HepG2 (cell line): ENCODE measurements at regions not wholly inside any gene's neighbourhood (a gene's known extent, or its start where the extent isn't known, plus 50 kb on each side); places are given as distances from the start of the nearest gene placed in this dataset.
A peak's percentile ranks its signal among the peaks of the same experiment; 100 is the strongest.

Experiments used
- ATAC-seq: fragments of 200-7000 bp; cut with Tn5 transposase; 3 replicates; pipeline ENCODE4 v1.9.1; 2020; ENCODE audit warnings: mild to moderate bottlenecking, moderate library complexity
- BruUV-seq: library from RNA; stranded (reverse); fragments of 400-500 nt; replicated peaks from 2 replicates; lab custom pipeline; 2021; lab: Mats Ljungman, UMichigan
- CTCF ChIA-PET: fragments of 300-600 bp; formaldehyde crosslinking; extraction: SDS; loops from one replicate; lab custom pipeline; 2021; ENCODE audit warnings: low total read pairs, inconsistent platforms, low intra/inter-chr PET ratio; lab: Yijun Ruan, JAX
- POLR2A ChIA-PET: fragments of 350-600 bp; sonication (Branson Sonifier 250); formaldehyde crosslinking; loops from one replicate; lab custom pipeline; 2020; ENCODE audit warnings: antibody characterized with exemption, inconsistent platforms; lab: Yijun Ruan, JAX
- DNase-seq: peaks from one replicate; pipeline ENCODE4 v3.0.0-alpha.2; 2015; ENCODE audit warnings: low spot score
- FAIRE-seq: peaks from 3 replicates; lab custom pipeline; 2011; peaks lifted over from hg19 to GRCh38; lab: Jason Lieb, UNC
- H2AFZ ChIP-seq: one replicate; pipeline ENCODE4 v1.6.1; 2011; ENCODE audit warnings: low read length, inconsistent platforms
- H3K27ac ChIP-seq: fragments of 300-600 bp; 3 replicates; pipeline ENCODE4 v1.8.0; 2011; ENCODE audit warnings: mixed run types, mild to moderate bottlenecking, mixed read lengths, low read length, inconsistent platforms; ENCODE audit not compliant: insufficient read depth; ENCODE audit errors: extremely low read length
- H3K27me3 ChIP-seq, 2 experiments: fragments of 200-600 bp in 1 of 2; 2 replicates in 1 of 2; 3 replicates in 1 of 2; pipeline versions ENCODE4 v1.6.0 to v1.8.0; 2011; ENCODE audit warnings: low read length in 2 of 2, mild to moderate bottlenecking in 2 of 2, moderate library complexity in 2 of 2, inconsistent platforms in 1 of 2; ENCODE audit not compliant: insufficient read depth in 2 of 2, control insufficient read depth in 1 of 2
- H3K36me3 ChIP-seq, 2 experiments: fragments of 200-600 bp in 1 of 2; replicated peaks in 1 of 2; 2 replicates in 1 of 2; 3 replicates in 1 of 2; pipeline versions ENCODE4 v1.5.1 to v1.8.0; 2011; ENCODE audit warnings: low read length in 2 of 2, inconsistent platforms in 1 of 2; ENCODE audit not compliant: insufficient read depth in 2 of 2, control insufficient read depth in 1 of 2
- H3K4me1 ChIP-seq: 2 replicates; pipeline ENCODE4 v1.5.1; 2012; ENCODE audit warnings: low read length, inconsistent platforms; ENCODE audit not compliant: insufficient read depth
- H3K4me2 ChIP-seq: 2 replicates; pipeline ENCODE4 v1.6.0; 2011; ENCODE audit warnings: low read depth, low read length, inconsistent platforms
- H3K4me3 ChIP-seq, 3 experiments: fragments of 200-600 bp in 1 of 3; sonication (generic), shearing (Covaris generic) in 1 of 3; replicated peaks in 1 of 3; 2 replicates each; pipeline ENCODE4 v1.5.1; 2011 to 2016; ENCODE audit warnings: low read length in 3 of 3, inconsistent platforms in 2 of 3, low read depth in 2 of 3, mild to moderate bottlenecking in 2 of 3, control low read depth in 1 of 3, mixed read lengths in 1 of 3; ENCODE audit not compliant: insufficient read depth in 1 of 3
- H3K79me2 ChIP-seq: one replicate; pipeline ENCODE4 v1.6.1; 2011; ENCODE audit warnings: low read length, inconsistent platforms; ENCODE audit not compliant: insufficient read depth
- H3K9ac ChIP-seq: 2 replicates; pipeline ENCODE4 v1.6.0; 2011; ENCODE audit warnings: mild to moderate bottlenecking, low read depth, low read length, inconsistent platforms; ENCODE audit not compliant: insufficient read depth
- H3K9me3 ChIP-seq: 2 replicates; pipeline ENCODE4 v1.5.1; 2012; ENCODE audit warnings: mild to moderate bottlenecking, low read length
- H4K20me1 ChIP-seq: 2 replicates; pipeline ENCODE4 v1.6.0; 2011; ENCODE audit warnings: inconsistent platforms, mild to moderate bottlenecking, low read length, moderate library complexity; ENCODE audit not compliant: insufficient read depth
- CTCF ChIP-seq: sonication (generic); formaldehyde crosslinking; IDR thresholded peaks from 2 replicates; pipeline ENCODE4 v1.5.0; 2020; ENCODE audit warnings: mild to moderate bottlenecking, missing genetic modification reagents, moderate library complexity
- HNRNPH1 ChIP-seq: fragments of 200-400 bp; formaldehyde crosslinking; optimal IDR thresholded peaks from 2 replicates; pipeline ENCODE3; 2017; ENCODE audit warnings: mild to moderate bottlenecking, low read depth, low read length
- STAG1 ChIP-seq: sonication (generic); formaldehyde crosslinking; IDR thresholded peaks from 2 replicates; pipeline ENCODE4 v1.4.0; 2020; ENCODE audit warnings: missing genetic modification reagents
- in situ Hi-C: cut with HindIII; loops from 2 replicates; pipeline ENCODE4 v1.10.0; 2017; ENCODE audit warnings: low pct_unique_long_range_greater_than_20kb; ENCODE audit not compliant: extremely low pct_ligation_motif_present
- intact Hi-C: fragments of 100-400 bp; cut with micrococcal nuclease; formaldehyde crosslinking; loops from one replicate; pipeline ENCODE4 v1.10.0; 2022; ENCODE audit not compliant: unreplicated experiment
- TF ChIP-seq, protein P1 (sequence below): conservative IDR thresholded peaks from 2 replicates; pipeline ENCODE4 v1.6.1; 2018; ENCODE audit warnings: missing genetic modification reagents

- in situ Hi-C loops = loop anchor here (10.0 kb wide), 1 partner anchor 113 kb away; no protein-coding TSS in a partner anchor
These were observed 99.7 kb upstream of the MIR17HG start for GRCh38 chr13:91247768-91248167.

More at GRCh38 chr13:91247768-91248167, 99.7 kb upstream of the MIR17HG start:
- no peaks in the 10 kb centered on the region for H3K4me1 ChIP-seq
- H3K27me3 ChIP-seq = no peaks in the 10 kb centered on the region
- no peak for ATAC-seq
- no peak overlapping the region for H3K4me3 ChIP-seq
- H3K4me2 ChIP-seq = no peak overlapping the region
- no peak overlapping the region for H3K27ac ChIP-seq
- no peak for FAIRE-seq
- H2AFZ ChIP-seq = no peak overlapping the region
- POLR2A ChIA-PET = no interaction called here
- no TSS peak for BruUV-seq
- DNase-seq = no peak
- H3K9me3 ChIP-seq = no peaks in the 10 kb centered on the region
- no peaks in the 10 kb centered on the region for H4K20me1 ChIP-seq
- intact Hi-C loops = loop anchor here (1.0 kb wide), 1 partner anchor 113 kb away; no protein-coding TSS in a partner anchor
- H3K9ac ChIP-seq = no peak overlapping the region
- H3K36me3 ChIP-seq = no peaks in the 10 kb centered on the region
- CTCF ChIA-PET = interaction anchor here (1.4 kb wide), 1 partner anchor 114 kb away, joined by 7 read pairs; no protein-coding TSS in a partner anchor
- no peaks in the 10 kb centered on the region for H3K79me2 ChIP-seq
- TF ChIP-seq HNRNPH1 (no peak), STAG1 (peak; percentile 35; the same call in 1 of the 2 replicates), CTCF (CRISPR knock-in tag) (0 out of 2 replicates have a peak, but pooled peaks have one; percentile 4)
- TF ChIP-seq, protein P1, sequence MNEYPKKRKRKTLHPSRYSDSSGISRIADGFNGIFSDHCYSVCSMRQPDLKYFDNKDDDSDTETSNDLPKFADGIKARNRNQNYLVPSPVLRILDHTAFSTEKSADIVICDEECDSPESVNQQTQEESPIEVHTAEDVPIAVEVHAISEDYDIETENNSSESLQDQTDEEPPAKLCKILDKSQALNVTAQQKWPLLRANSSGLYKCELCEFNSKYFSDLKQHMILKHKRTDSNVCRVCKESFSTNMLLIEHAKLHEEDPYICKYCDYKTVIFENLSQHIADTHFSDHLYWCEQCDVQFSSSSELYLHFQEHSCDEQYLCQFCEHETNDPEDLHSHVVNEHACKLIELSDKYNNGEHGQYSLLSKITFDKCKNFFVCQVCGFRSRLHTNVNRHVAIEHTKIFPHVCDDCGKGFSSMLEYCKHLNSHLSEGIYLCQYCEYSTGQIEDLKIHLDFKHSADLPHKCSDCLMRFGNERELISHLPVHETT (CRISPR knock-in tag) = no peak
